NCI-H1436 treated with DMSO at 0.1 percent for 48 hours (cell line): ENCODE measurements at regions not wholly inside any gene's neighbourhood (a gene's known extent, or its start where the extent isn't known, plus 50 kb on each side); places are given as distances from the start of the nearest gene placed in this dataset.
"Not testable (repeated sequence)": the region's sequence is repeated elsewhere in the genome, so short reads cannot be mapped to it uniquely, and the experiment has no call there.

Experiments
- DNase-seq: peaks from one replicate; lab custom pipeline; 2025; lab: John Stamatoyannopoulos, UW

- no peak for DNase-seq
Observed at GRCh38 chr9:78438211-78438610, 141.3 kb downstream of the PSAT1 start.

DNA sequence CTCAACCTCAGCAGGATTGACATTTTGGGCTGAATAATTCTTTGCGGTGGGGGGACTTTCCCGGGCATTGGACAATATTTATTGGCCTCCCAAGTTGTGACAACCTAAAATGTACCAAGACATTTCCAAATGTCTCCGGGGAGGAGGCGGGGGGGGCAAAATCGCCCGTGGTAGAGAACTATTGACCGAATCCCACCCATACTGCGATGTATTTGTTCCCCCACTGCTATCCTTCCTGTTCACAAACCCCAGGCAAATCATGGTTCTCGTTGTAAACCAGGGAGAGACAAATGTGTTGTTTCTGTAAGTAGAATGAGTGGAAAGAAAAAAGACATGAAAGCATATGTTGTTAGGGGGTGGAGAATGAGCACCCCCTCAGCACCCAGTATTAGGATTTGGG, 141.9 kb downstream of the PSAT1 start:
- no peak for DNase-seq

GRCh38 chr9:78439190-78439865, 142.4 kb downstream of the PSAT1 start:
- DNase-seq: peak; percentile 85

GRCh38 chr9:78439866-78440830, 143.2 kb downstream of the PSAT1 start:
- peak; percentile 85 for DNase-seq

- no peak for DNase-seq
Observed at GRCh38 chr9:78441396-78441795, 144.5 kb downstream of the PSAT1 start.

- DNase-seq: no peak
Observed at GRCh38 chr9:78441822-78442431, 145.0 kb downstream of the PSAT1 start.

- not testable (repeated sequence) for DNase-seq
Observed at GRCh38 chr9:78442577-78442976, 145.7 kb downstream of the PSAT1 start.

DNA sequence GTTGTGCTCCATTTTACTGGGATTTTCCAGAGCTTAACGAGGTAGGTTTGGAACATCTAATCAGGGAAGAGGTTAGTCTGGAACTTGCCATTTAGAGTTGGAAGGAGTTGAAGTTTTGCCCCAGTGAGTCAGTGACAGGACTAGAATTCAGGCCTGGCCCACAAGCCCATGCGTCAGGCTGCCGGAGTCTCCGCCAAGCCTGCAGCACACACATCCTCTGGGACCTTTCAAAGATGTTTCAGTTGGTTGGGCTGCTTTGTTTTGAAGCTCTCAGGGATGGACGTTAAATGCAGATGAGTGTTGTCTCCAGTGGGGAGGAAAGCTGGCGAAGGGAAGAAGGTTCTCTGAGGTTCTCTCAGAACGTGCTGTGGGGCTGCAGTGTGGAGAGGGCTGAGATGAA, 147.0 kb downstream of the PSAT1 start:
- DNase-seq: no peak

GRCh38 chr9:78448960-78449673, 152.2 kb downstream of the PSAT1 start:
- DNase-seq: no peak

DNA sequence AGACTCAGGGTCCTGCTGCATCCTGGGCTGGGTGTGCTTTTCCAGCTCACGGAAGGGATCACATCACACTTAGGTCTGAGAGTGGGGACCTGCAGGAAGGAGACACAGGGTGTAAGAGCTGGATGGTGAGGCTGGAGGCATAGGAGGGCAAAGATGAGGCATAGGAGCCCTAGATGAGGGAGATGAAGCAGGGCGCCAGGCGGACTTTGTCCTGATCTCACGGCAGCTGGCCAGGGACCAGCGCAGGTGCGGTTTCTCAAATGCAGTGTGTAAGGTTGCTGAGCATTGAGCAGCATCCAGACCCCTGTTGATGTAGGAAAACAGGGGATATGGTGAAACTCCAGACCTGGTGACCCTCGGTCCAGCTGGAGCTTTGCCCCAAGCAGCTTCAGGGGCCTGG, 156.5 kb downstream of the PSAT1 start:
- no peak for DNase-seq

GRCh38 chr9:78462611-78463010, 165.7 kb downstream of the PSAT1 start:
- no peak for DNase-seq

DNA sequence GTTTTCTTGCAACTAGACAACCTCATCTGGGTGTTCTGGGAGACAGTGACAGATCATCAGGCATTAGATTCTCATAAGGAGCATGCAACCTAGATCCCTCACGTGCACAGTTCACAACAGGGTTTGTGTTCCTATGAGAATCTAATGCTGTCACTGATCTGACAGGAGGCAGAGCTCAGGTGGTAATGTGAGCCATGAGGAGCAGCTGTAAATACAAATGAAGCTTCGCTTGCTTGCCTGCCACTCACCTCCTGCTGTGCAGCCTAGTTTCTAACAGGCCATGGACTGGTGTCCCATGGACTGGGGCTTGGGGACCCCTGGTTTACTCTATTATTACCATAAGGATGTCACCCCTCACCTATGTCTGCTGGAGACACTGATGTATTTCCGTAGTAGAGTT, 166.8 kb downstream of the PSAT1 start:
- no peak for DNase-seq

DNA sequence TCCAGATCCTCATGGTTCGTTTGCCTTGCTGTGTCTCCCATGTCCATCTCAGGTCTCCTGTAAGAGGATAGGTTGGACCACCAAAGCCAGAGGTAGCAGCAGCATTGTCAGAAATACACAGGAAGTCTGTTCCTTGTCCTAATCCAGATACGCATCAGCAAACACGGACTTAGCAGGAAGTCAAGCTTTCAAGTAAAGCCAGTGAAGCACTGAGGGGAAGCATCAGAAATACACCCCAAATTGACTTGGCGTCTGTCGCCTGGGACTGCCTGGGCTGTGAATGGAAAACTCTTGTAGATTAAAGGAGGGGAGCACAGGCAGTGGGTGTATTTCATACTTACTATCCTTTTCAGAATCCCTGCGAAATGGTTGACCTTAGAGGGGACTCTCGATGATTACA, 171.3 kb downstream of the PSAT1 start:
- DNase-seq: no peak

DNA sequence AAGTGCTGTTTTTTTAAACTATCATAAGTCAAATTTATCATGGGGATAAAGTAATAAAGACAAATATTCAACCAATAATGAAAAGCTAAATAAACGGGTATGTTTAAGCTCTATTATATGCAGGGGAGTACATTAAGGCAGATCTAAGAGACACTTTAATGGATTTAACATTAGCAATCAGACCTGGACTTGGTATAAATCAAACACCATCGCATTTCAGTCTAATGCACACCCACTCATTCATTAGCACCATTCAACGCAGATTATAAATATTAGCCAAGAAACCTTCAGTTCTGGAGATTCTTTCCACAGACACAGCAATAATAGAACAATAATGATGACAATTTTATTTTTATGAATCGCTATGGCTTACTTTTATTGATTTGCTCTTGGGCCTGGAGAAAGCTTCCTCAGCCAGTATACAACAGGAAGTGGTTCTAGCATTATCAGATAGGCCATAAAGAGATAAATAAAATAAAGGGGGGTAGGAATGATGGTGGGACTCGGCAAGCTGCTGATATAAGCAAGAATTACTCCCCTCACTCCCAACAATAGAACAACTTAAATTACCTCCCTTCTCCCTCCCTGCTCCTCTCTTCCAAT, 172.2 kb downstream of the PSAT1 start:
- DNase-seq: no peak

- DNase-seq: no peak
Observed at GRCh38 chr9:78470216-78470615, 173.3 kb downstream of the PSAT1 start.

- no peak for DNase-seq
Observed at GRCh38 chr9:78470741-78471140, 173.8 kb downstream of the PSAT1 start.

- no peak for DNase-seq
Observed at GRCh38 chr9:78472111-78472510, 175.2 kb downstream of the PSAT1 start.

DNA sequence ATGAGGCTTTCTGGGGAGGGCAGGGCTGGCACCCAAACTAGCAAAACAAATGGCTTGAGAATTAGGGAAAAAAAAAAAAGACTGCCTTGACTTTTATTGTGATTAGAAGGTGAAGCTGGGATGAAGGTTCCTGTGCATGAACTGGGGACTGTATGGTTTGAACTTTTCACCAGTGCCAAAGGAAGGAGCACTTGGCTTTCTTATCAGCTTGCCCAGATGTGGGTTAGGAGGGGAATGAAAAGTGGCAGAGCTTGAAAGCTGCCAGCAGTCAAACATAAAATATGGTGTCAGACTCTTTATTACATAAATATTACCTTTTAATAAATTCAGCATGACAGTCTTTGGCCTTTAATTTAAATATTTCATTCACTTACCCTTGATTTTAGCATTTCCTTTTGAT, 182.5 kb downstream of the PSAT1 start:
- DNase-seq: no peak

DNA sequence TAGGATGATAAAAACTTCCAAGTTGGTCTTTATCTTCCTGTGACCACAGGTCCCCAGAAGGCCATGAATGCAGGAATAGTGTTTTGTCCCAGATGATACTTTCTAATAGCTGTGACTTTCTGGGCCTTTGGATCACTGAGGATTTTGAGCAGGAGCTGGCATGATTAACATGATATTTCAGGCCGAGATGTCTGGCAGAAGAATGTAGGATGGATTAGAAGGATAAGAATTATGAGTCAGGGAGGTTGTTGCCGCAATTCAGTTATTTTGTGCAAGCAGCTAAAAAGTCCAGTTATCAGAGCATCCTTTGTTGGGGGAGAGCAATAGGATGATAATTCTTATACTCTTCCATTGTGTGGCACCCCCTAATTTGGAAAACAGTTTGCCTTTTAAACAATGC, 189.7 kb downstream of the PSAT1 start:
- DNase-seq: no peak

DNA sequence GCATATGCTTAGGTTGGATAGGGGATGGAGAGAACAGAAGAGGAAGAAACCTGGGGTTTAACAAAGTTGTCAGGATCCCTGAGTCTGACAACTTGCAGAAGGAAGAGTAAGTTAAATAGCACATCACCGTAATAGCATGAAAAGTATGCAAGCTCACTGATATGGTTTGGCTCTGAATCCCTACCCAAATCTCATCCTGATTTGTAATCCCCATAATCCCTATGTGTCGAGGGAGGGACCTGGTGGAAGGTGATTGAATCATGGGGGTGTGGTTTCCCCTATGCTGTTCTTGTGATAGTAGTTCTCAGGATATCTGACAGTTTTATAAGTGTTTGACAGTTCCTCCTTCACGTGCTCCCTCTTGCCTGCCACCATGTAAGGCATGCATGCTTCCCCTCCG, 193.3 kb downstream of the PSAT1 start:
- DNase-seq: no peak

DNA sequence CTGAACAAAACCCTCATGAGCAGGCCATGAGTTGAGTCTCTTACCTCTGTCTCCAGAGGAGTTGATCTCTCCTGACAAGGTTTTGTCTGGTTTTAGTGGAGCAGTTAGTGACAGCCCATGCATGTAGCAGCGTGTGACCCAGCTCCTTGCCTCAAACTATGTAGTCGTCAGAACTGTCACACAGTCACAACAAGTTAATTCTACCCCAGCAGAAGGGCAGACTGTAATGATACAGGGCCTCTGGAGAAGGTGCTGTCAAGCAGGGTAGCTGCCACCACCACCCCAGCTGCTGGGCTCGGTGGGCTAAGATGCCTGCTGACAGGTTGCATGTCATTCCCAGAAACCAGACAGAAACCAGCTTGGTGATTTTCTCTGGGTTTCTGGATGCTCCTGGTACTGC, 194.5 kb downstream of the PSAT1 start:
- DNase-seq: no peak
